H9 (cell line): ENCODE measurements at regions not wholly inside any gene's neighbourhood (a gene's known extent, or its start where the extent isn't known, plus 50 kb on each side); places are given as distances from the start of the nearest gene placed in this dataset.

ENCODE experiments used
- DNase-seq: peaks from one replicate; pipeline ENCODE4 v3.0.0-alpha.2; 2017
- H2AFZ ChIP-seq: one replicate; pipeline ENCODE4 v1.6.1; 2013; ENCODE audit warnings: mild to moderate bottlenecking, low read length, control low read depth, moderate library complexity
- H2AK5ac ChIP-seq: 2 replicates; pipeline ENCODE4 v1.6.1; 2013; ENCODE audit warnings: low read length, control low read depth, mixed read lengths; ENCODE audit not compliant: insufficient read length
- H2BK120ac ChIP-seq: one replicate; pipeline ENCODE4 v1.6.1; 2013; ENCODE audit warnings: low read depth, mild to moderate bottlenecking, low read length, control low read depth, inconsistent platforms; ENCODE audit not compliant: poor library complexity, severe bottlenecking
- H2BK12ac ChIP-seq: 2 replicates; pipeline ENCODE4 v1.6.1; 2013; ENCODE audit warnings: low read length, control low read depth, mixed read lengths, low read depth; ENCODE audit not compliant: insufficient read length
- H2BK15ac ChIP-seq: 2 replicates; pipeline ENCODE4 v1.6.1; 2013; ENCODE audit warnings: low read depth, low read length, control low read depth
- H2BK20ac ChIP-seq: one replicate; pipeline ENCODE4 v1.6.1; 2013; ENCODE audit warnings: low read depth, mild to moderate bottlenecking, low read length, control low read depth, inconsistent platforms; ENCODE audit not compliant: poor library complexity, severe bottlenecking
- H2BK5ac ChIP-seq: 2 replicates; pipeline ENCODE4 v1.6.1; 2013; ENCODE audit warnings: low read length, control low read depth, mixed read lengths; ENCODE audit not compliant: insufficient read length
- H3K14ac ChIP-seq: 2 replicates; pipeline ENCODE4 v1.6.1; 2013; ENCODE audit warnings: low read length, control low read depth; ENCODE audit not compliant: insufficient read depth
- H3K18ac ChIP-seq: 2 replicates; pipeline ENCODE4 v1.6.1; 2013; ENCODE audit warnings: low read depth, mild to moderate bottlenecking, mixed read lengths, low read length, control low read depth; ENCODE audit not compliant: insufficient read length
- H3K23ac ChIP-seq: 2 replicates; pipeline ENCODE4 v1.6.1; 2013; ENCODE audit warnings: low read length, control low read depth, mixed read lengths, low read depth; ENCODE audit not compliant: insufficient read length
- H3K23me2 ChIP-seq: 2 replicates; pipeline ENCODE4 v1.6.1; 2013; ENCODE audit warnings: low read depth, mild to moderate bottlenecking, mixed read lengths, low read length, control low read depth; ENCODE audit not compliant: insufficient read length, poor library complexity, severe bottlenecking
- H3K27ac ChIP-seq: 2 replicates; pipeline ENCODE4 v1.5.1; 2013; ENCODE audit warnings: low read length, control low read depth, mixed read lengths, low read depth; ENCODE audit not compliant: insufficient read length
- H3K27me3 ChIP-seq: 2 replicates; pipeline ENCODE4 v1.6.1; 2013; ENCODE audit warnings: low read length, control low read depth, inconsistent platforms; ENCODE audit not compliant: insufficient read depth
- H3K4ac ChIP-seq: 2 replicates; pipeline ENCODE4 v1.6.1; 2013; ENCODE audit warnings: low read depth, mild to moderate bottlenecking, control low read depth, inconsistent platforms, low read length, moderate library complexity
- H3K4me1 ChIP-seq: 2 replicates; pipeline ENCODE4 v1.6.1; 2013; ENCODE audit warnings: low read length, control low read depth, inconsistent platforms; ENCODE audit not compliant: insufficient read depth
- H3K4me2 ChIP-seq: 2 replicates; pipeline ENCODE4 v1.6.1; 2013; ENCODE audit warnings: low read length, control low read depth, mixed read lengths; ENCODE audit not compliant: insufficient read length, insufficient read depth
- H3K56ac ChIP-seq: 2 replicates; pipeline ENCODE4 v1.6.1; 2013; ENCODE audit warnings: low read depth, mild to moderate bottlenecking, mixed read lengths, low read length, control low read depth; ENCODE audit not compliant: insufficient read length
- H3K79me1 ChIP-seq: 2 replicates; pipeline ENCODE4 v1.6.1; 2013; ENCODE audit warnings: low read depth, mild to moderate bottlenecking, moderate library complexity, low read length, control low read depth, inconsistent platforms; ENCODE audit not compliant: insufficient read depth, poor library complexity, severe bottlenecking
- H3K79me2 ChIP-seq: 2 replicates; pipeline ENCODE4 v1.6.1; 2013; ENCODE audit warnings: low read length, control low read depth, inconsistent platforms; ENCODE audit not compliant: insufficient read depth
- H3K9ac ChIP-seq: 2 replicates; pipeline ENCODE4 v1.6.1; 2013; ENCODE audit warnings: low read length, control low read depth, mixed read lengths; ENCODE audit not compliant: insufficient read length; ENCODE audit errors: extremely low read depth
- H3K9me3 ChIP-seq: one replicate; pipeline ENCODE4 v1.6.1; 2013; ENCODE audit warnings: low read depth, low read length, inconsistent platforms; ENCODE audit not compliant: control insufficient read depth
- H3T11ph ChIP-seq: one replicate; pipeline ENCODE4 v1.6.1; 2013; ENCODE audit warnings: mild to moderate bottlenecking, low read length, control low read depth, inconsistent platforms
- H4K20me1 ChIP-seq: one replicate; pipeline ENCODE4 v1.6.1; 2013; ENCODE audit not compliant: control insufficient read depth, insufficient read length, insufficient read depth
- H4K5ac ChIP-seq: 2 replicates; pipeline ENCODE4 v1.6.1; 2013; ENCODE audit warnings: low read depth, mild to moderate bottlenecking, mixed read lengths, low read length, control low read depth; ENCODE audit not compliant: insufficient read length
- H4K8ac ChIP-seq: replicated peaks from 2 replicates; pipeline ENCODE4 v1.6.1; 2013; ENCODE audit warnings: low read length, control low read depth, mixed read lengths, low read depth; ENCODE audit not compliant: insufficient read length
- H4K91ac ChIP-seq: 2 replicates; pipeline ENCODE4 v1.6.1; 2013; ENCODE audit warnings: low read depth, mild to moderate bottlenecking, moderate library complexity, mixed read lengths, low read length, control low read depth; ENCODE audit not compliant: insufficient read length
- H3K27ac Mint-ChIP-seq, 3 experiments: 2 replicates in 2 of 3; 3 replicates in 1 of 3; pipeline ENCODE4 v1.8.0; 2020 to 2021; ENCODE audit warnings: mixed read lengths in 3 of 3, mild to moderate bottlenecking in 1 of 3, moderate library complexity in 1 of 3
- H3K27me3 Mint-ChIP-seq: 2 replicates; pipeline ENCODE4 v1.8.0; 2021; ENCODE audit warnings: low read depth, mild to moderate bottlenecking, moderate library complexity, mixed read lengths
- H3K36me3 Mint-ChIP-seq, 3 experiments: 2 replicates in 2 of 3; 3 replicates in 1 of 3; pipeline ENCODE4 v1.8.0; 2020 to 2021; ENCODE audit warnings: low read depth in 3 of 3, mixed read lengths in 3 of 3; ENCODE audit not compliant: insufficient read depth in 1 of 3
- H3K4me1 Mint-ChIP-seq, 2 experiments: 2 replicates each; pipeline ENCODE4 v1.8.0; 2020; ENCODE audit warnings: mixed read lengths in 2 of 2
- H3K4me3 Mint-ChIP-seq, 2 experiments: 2 replicates in 1 of 2; 3 replicates in 1 of 2; pipeline ENCODE4 v1.8.0; 2020 to 2021; ENCODE audit warnings: mild to moderate bottlenecking in 2 of 2, mixed read lengths in 2 of 2, moderate library complexity in 1 of 2
- H3K9me3 Mint-ChIP-seq, 2 experiments: 2 replicates in 1 of 2; 3 replicates in 1 of 2; pipeline ENCODE4 v1.8.0; 2020; ENCODE audit warnings: mild to moderate bottlenecking in 2 of 2, mixed read lengths in 2 of 2, moderate library complexity in 1 of 2
- WGBS: extraction: QIAGEN DNeasy Blood & Tissue Kit; methylation state at CpG from one replicate; pipeline ENCODE4 v1.1.7; 2013; ENCODE audit warnings: missing lambda C conversion rate, low lambda C conversion rate, mixed read lengths; ENCODE audit not compliant: insufficient read length; ENCODE audit errors: extremely low coverage; 5-methylcytosine and 5-hydroxymethylcytosine counted together
- TF ChIP-seq, protein P1 (sequence below): fragments of 200-600 bp; sonication (generic); conservative IDR thresholded peaks from 3 replicates; pipeline ENCODE4 v1.8.0; 2021; ENCODE audit warnings: antibody characterized with exemption, mild to moderate bottlenecking

DNA sequence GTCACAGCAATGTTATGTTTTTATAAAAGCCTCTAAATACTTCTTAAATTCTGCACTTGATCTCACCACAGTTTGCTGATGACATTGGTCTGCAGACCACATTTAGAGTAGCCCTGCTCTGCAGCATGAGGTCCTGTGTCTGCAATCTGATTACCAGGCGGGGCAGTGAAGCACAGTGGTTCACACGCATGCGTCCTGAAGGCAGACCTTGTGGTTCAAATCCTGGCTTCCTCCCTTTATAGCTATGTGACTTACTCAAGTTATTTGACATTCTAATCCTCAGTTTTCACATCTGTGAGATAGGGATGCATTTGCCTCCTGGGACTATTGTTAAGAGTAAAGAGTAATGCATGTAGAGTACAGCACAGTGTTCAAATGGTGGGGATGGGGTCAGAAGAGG lies 50.3 kb downstream of the BMAL2 start:
- H4K91ac ChIP-seq, result no peak overlapping the region
- H3K23ac ChIP-seq, result no peak overlapping the region
- H2BK15ac ChIP-seq, result no peak overlapping the region
- H2BK12ac ChIP-seq, result no peak overlapping the region
- no peaks in the 10 kb centered on the region for H3K9me3 ChIP-seq
- TF ChIP-seq, protein P1, sequence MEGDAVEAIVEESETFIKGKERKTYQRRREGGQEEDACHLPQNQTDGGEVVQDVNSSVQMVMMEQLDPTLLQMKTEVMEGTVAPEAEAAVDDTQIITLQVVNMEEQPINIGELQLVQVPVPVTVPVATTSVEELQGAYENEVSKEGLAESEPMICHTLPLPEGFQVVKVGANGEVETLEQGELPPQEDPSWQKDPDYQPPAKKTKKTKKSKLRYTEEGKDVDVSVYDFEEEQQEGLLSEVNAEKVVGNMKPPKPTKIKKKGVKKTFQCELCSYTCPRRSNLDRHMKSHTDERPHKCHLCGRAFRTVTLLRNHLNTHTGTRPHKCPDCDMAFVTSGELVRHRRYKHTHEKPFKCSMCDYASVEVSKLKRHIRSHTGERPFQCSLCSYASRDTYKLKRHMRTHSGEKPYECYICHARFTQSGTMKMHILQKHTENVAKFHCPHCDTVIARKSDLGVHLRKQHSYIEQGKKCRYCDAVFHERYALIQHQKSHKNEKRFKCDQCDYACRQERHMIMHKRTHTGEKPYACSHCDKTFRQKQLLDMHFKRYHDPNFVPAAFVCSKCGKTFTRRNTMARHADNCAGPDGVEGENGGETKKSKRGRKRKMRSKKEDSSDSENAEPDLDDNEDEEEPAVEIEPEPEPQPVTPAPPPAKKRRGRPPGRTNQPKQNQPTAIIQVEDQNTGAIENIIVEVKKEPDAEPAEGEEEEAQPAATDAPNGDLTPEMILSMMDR, result no peak
- H4K5ac ChIP-seq, result no peak overlapping the region
- no peaks in the 10 kb centered on the region for H3K79me2 ChIP-seq
- H3K56ac ChIP-seq, result no peak overlapping the region
- no peak overlapping the region for H3K4me3 Mint-ChIP-seq
- H3K27me3 ChIP-seq, result no peaks in the 10 kb centered on the region
- no peak overlapping the region for H2BK120ac ChIP-seq
- H4K8ac ChIP-seq, result no peak overlapping the region
- H3K14ac ChIP-seq, result no peak overlapping the region
- H3K4me2 ChIP-seq, result no peak overlapping the region
- WGBS, result no CpG with 5 or more reads among the region's 3 CpGs
- no peaks in the 10 kb centered on the region; the same call in 1 of the 2 replicates for H3K27me3 Mint-ChIP-seq
- no peaks in the 10 kb centered on the region for H3K23me2 ChIP-seq
- no peak for DNase-seq
- no peaks in the 10 kb centered on the region for H3K4me1 Mint-ChIP-seq
- H3K36me3 Mint-ChIP-seq, result peaks cover 0 to 15% (median 0%) of the 10 kb centered on the region in 3 experiments; a peak in 2 of 7 replicates
- no peak overlapping the region for H3K27ac ChIP-seq
- no peaks in the 10 kb centered on the region for H3K4me1 ChIP-seq
- H2BK5ac ChIP-seq, result no peak overlapping the region
- H3K27ac Mint-ChIP-seq, result no peak overlapping the region
- no peaks in the 10 kb centered on the region for H3K79me1 ChIP-seq
- H2AK5ac ChIP-seq, result no peak overlapping the region
- H3T11ph ChIP-seq, result no peak overlapping the region
- H3K18ac ChIP-seq, result no peak overlapping the region
- no peak overlapping the region for H2BK20ac ChIP-seq
- no peaks in the 10 kb centered on the region for H3K9me3 Mint-ChIP-seq
- H4K20me1 ChIP-seq, result no peaks in the 10 kb centered on the region
- no peak overlapping the region for H3K4ac ChIP-seq
- H3K9ac ChIP-seq, result no peak overlapping the region
- H2AFZ ChIP-seq, result no peak overlapping the region
